GM13977 (cell line): ENCODE measurements at regions not wholly inside any gene's neighbourhood (a gene's known extent, or its start where the extent isn't known, plus 50 kb on each side); places are given as distances from the start of the nearest gene placed in this dataset.

ENCODE experiments used
- DNase-seq: peaks from one replicate; pipeline ENCODE4 v3.0.0; 2012; ENCODE audit warnings: low spot score
- CTCF ChIP-seq: IDR thresholded peaks from 2 replicates; pipeline ENCODE4 v1.5.1; 2012; ENCODE audit warnings: mild to moderate bottlenecking, control low read depth; ENCODE audit not compliant: insufficient read depth; ENCODE audit errors: extremely low read depth, missing control alignments
- in situ Hi-C: fragments of 300-500 bp; cut with MboI; formaldehyde crosslinking; loops from one replicate; pipeline ENCODE4 v1.12.0; 2022; ENCODE audit warnings: low sequenced_read_pairs, low pct_unique_long_range_greater_than_20kb, mixed read lengths, inconsistent platforms; ENCODE audit not compliant: unreplicated experiment

- DNase-seq, result no peak
- in situ Hi-C loops, result no loop called here
- TF ChIP-seq CTCF, result no peak
These were observed 140.9 kb downstream of the MIS18A start for GRCh38 chr21:32137931-32138330.

GRCh38 chr21:32137266-32137665 lies 141.6 kb downstream of the MIS18A start:
- TF ChIP-seq CTCF, result no peak
- DNase-seq, result no peak
- in situ Hi-C loops, result no loop called here

- no peak for DNase-seq
- in situ Hi-C loops, result no loop called here
- TF ChIP-seq CTCF, result no peak
These were observed 142.3 kb downstream of the MIS18A start for GRCh38 chr21:32136546-32136945.

- in situ Hi-C loops, result no loop called here
- no peak for TF ChIP-seq CTCF
- DNase-seq, result peak; percentile 10
These were observed 143.2 kb downstream of the MIS18A start for GRCh38 chr21:32135401-32136363.

GRCh38 chr21:32134441-32135130 lies 144.3 kb downstream of the MIS18A start:
- in situ Hi-C loops, result no loop called here
- no peak for DNase-seq
- no peak for TF ChIP-seq CTCF

- DNase-seq, result no peak
- in situ Hi-C loops, result no loop called here
- no peak for TF ChIP-seq CTCF
These were observed 146.0 kb downstream of the MIS18A start for GRCh38 chr21:32132881-32133280.
